Liver (tissue), 8 donors: ENCODE measurements at regions not wholly inside any gene's neighbourhood (a gene's known extent, or its start where the extent isn't known, plus 50 kb on each side); places are given as distances from the start of the nearest gene placed in this dataset.

Source experiments
- DNase-seq: peaks from one replicate; pipeline ENCODE4 v3.0.0-alpha.2; 2017; ENCODE audit warnings: low spot score
- H3K27ac ChIP-seq, 2 donors: one replicate each; pipeline ENCODE4 v1.7.0; 2013; ENCODE audit warnings: inconsistent platforms in 2 of 2, low read length in 2 of 2, control low read depth in 1 of 2, low read depth in 1 of 2, mild to moderate bottlenecking in 1 of 2
- H3K27me3 ChIP-seq, 4 donors: one replicate each; pipeline versions ENCODE4 v1.6.1 to v1.7.0; 2013; ENCODE audit warnings: low read length in 3 of 4, inconsistent platforms in 1 of 4, mild to moderate bottlenecking in 1 of 4, moderate library complexity in 1 of 4; ENCODE audit not compliant: control insufficient read depth in 4 of 4, insufficient read depth in 4 of 4
- H3K36me3 ChIP-seq, 4 donors: one replicate each; pipeline versions ENCODE4 v1.6.1 to v1.7.0; 2013; ENCODE audit warnings: low read length in 3 of 4, mild to moderate bottlenecking in 3 of 4, low read depth in 1 of 4, moderate library complexity in 1 of 4; ENCODE audit not compliant: control insufficient read depth in 4 of 4, insufficient read depth in 3 of 4
- H3K4me1 ChIP-seq, 4 donors: one replicate each; pipeline versions ENCODE4 v1.6.1 to v1.7.0; 2013; ENCODE audit warnings: low read length in 3 of 4, mild to moderate bottlenecking in 3 of 4, moderate library complexity in 1 of 4; ENCODE audit not compliant: control insufficient read depth in 4 of 4, insufficient read depth in 4 of 4
- H3K4me3 ChIP-seq, 3 donors: one replicate each; pipeline versions ENCODE4 v1.6.1 to v1.7.0; 2013; ENCODE audit warnings: low read length in 3 of 3, control low read depth in 1 of 3, low read depth in 1 of 3, mild to moderate bottlenecking in 1 of 3
- H3K9ac ChIP-seq, 2 donors: one replicate each; pipeline ENCODE4 v1.7.0; 2013; ENCODE audit warnings: low read length in 2 of 2, mild to moderate bottlenecking in 2 of 2, moderate library complexity in 2 of 2, control low read depth in 1 of 2, low read depth in 1 of 2
- H3K9me3 ChIP-seq, 4 donors: one replicate each; pipeline versions ENCODE4 v1.6.1 to v1.7.0; 2013; ENCODE audit warnings: low read length in 3 of 4; ENCODE audit not compliant: control insufficient read depth in 4 of 4
- ATF3 ChIP-seq: IDR thresholded peaks from 2 replicates; pipeline ENCODE4 v1.6.1; 2016; ENCODE audit warnings: antibody characterized with exemption
- CTCF ChIP-seq: fragments of 150-350 bp; IDR thresholded peaks from 2 replicates; pipeline ENCODE4 v1.5.1; 2017; ENCODE audit warnings: improper control_type of control experiment, low read depth, low read length; ENCODE audit not compliant: missing input control
- EGR1 ChIP-seq, 2 donors: IDR thresholded peaks; 2 replicates each; pipeline ENCODE4 v1.6.1; 2016 to 2018; ENCODE audit warnings: antibody characterized with exemption in 2 of 2, low read depth in 2 of 2
- FOXA1 ChIP-seq: IDR thresholded peaks from 2 replicates; pipeline ENCODE4 v1.6.1; 2016; ENCODE audit warnings: antibody characterized with exemption
- FOXA2 ChIP-seq: IDR thresholded peaks from 2 replicates; pipeline ENCODE4 v1.6.1; 2016; ENCODE audit warnings: antibody characterized with exemption
- GABPA ChIP-seq, 2 donors: IDR thresholded peaks in 1 of 2; conservative IDR thresholded peaks in 1 of 2; 2 replicates each; pipeline ENCODE4 v1.6.1; 2016; ENCODE audit warnings: antibody characterized with exemption in 2 of 2, mild to moderate bottlenecking in 1 of 2, moderate library complexity in 1 of 2
- HNF4G ChIP-seq: IDR thresholded peaks from 2 replicates; pipeline ENCODE4 v1.6.1; 2016; ENCODE audit warnings: antibody characterized with exemption
- JUND ChIP-seq, 2 donors: IDR thresholded peaks; 2 replicates each; pipeline ENCODE4 v1.6.1; 2016; ENCODE audit warnings: antibody characterized with exemption in 2 of 2
- MAX ChIP-seq: IDR thresholded peaks from 2 replicates; pipeline ENCODE4 v1.6.1; 2016; ENCODE audit warnings: antibody characterized with exemption
- NR2F2 ChIP-seq: IDR thresholded peaks from 2 replicates; pipeline ENCODE4 v1.6.1; 2016; ENCODE audit warnings: antibody characterized with exemption
- RAD21 ChIP-seq, 2 donors: IDR thresholded peaks; 2 replicates each; pipeline ENCODE4 v1.6.1; 2016; ENCODE audit warnings: antibody characterized with exemption in 2 of 2, mild to moderate bottlenecking in 2 of 2
- REST ChIP-seq: IDR thresholded peaks from 2 replicates; pipeline ENCODE4 v1.6.1; 2016; ENCODE audit warnings: antibody characterized with exemption, mild to moderate bottlenecking
- RXRA ChIP-seq, 2 donors: IDR thresholded peaks; 2 replicates each; pipeline ENCODE4 v1.6.1; 2017 to 2018; ENCODE audit warnings: antibody characterized with exemption in 2 of 2, mild to moderate bottlenecking in 1 of 2
- SP1 ChIP-seq: IDR thresholded peaks from 2 replicates; pipeline ENCODE4 v1.6.1; 2018; ENCODE audit warnings: antibody characterized with exemption, mild to moderate bottlenecking
- TAF1 ChIP-seq: conservative IDR thresholded peaks from 2 replicates; pipeline ENCODE4 v1.6.1; 2016; ENCODE audit warnings: antibody characterized with exemption, mild to moderate bottlenecking
- YY1 ChIP-seq: IDR thresholded peaks from 2 replicates; pipeline ENCODE4 v1.6.1; 2016; ENCODE audit warnings: antibody characterized with exemption, mild to moderate bottlenecking
- ZBTB33 ChIP-seq: IDR thresholded peaks from 2 replicates; pipeline ENCODE4 v1.6.1; 2016; ENCODE audit warnings: antibody characterized with exemption
- WGBS: extraction: QIAGEN DNeasy Blood & Tissue Kit; methylation state at CpG from one replicate; pipeline ENCODE4 v1.1.7; 2013; 5-methylcytosine and 5-hydroxymethylcytosine counted together
- donor health status: healthy.
- donor health status: healthy.
- donor health status: healthy.
- donor health status: healthy.
- donor health status: healthy.

GRCh38 chr21:19908390-19908789 lies 1089.8 kb upstream of the NCAM2 start:
- no peaks in the 10 kb centered on the region for H3K9me3 ChIP-seq
- TF ChIP-seq MAX = no peak
- TF ChIP-seq SP1 = no peak
- no peak for TF ChIP-seq RAD21 (IDR thresholded peaks at IDR 0.05)
- 44% methylated on average over 1 of the region's 1 CpG for WGBS

GRCh38 chr21:19914028-19914427 lies 1084.2 kb upstream of the NCAM2 start:
- H3K27ac ChIP-seq = no peak overlapping the region
- H3K9me3 ChIP-seq = no peaks in the 10 kb centered on the region
- no peak for DNase-seq
- TF ChIP-seq HNF4G (no peak), SP1 (no peak), JUND (IDR thresholded peaks at IDR 0.05) (no peak), TAF1 (no peak), FOXA1 (no peak), ATF3 (no peak), NR2F2 (no peak), RXRA (IDR thresholded peaks at IDR 0.05) (no peak), FOXA2 (no peak), YY1 (no peak), EGR1 (IDR thresholded peaks at IDR 0.05; ENCODE audit: low read depth in 2 of 2) (no peak), ZBTB33 (no peak), RAD21 (IDR thresholded peaks at IDR 0.05) (no peak), GABPA (IDR thresholded peaks at IDR 0.05 in 1 of 2, conservative IDR thresholded peaks at IDR 0.05 in 1 of 2) (no peak), REST (no peak), CTCF (no peak)
- no peaks in the 10 kb centered on the region for H3K27me3 ChIP-seq
- WGBS = 53% methylated on average over 6 of the region's 6 CpGs
- no peak overlapping the region for H3K9ac ChIP-seq
- no peak overlapping the region for H3K4me3 ChIP-seq
- H3K36me3 ChIP-seq = no peaks in the 10 kb centered on the region
- no peaks in the 10 kb centered on the region for H3K4me1 ChIP-seq

More at GRCh38 chr21:19908390-19908789, 1089.8 kb upstream of the NCAM2 start:
- Histone ChIP-seq H3K27ac (no peak overlapping the region), H3K27me3 (no peaks in the 10 kb centered on the region), H3K4me1 (no peaks in the 10 kb centered on the region), H3K9ac (no peak overlapping the region), H3K36me3 (no peaks in the 10 kb centered on the region), H3K4me3 (no peak overlapping the region)
- no peak for DNase-seq
